Endothelial cell of umbilical vein (primary cell): ENCODE measurements at regions not wholly inside any gene's neighbourhood (a gene's known extent, or its start where the extent isn't known, plus 50 kb on each side); places are given as distances from the start of the nearest gene placed in this dataset.
"Not testable (repeated sequence)": the region's sequence is repeated elsewhere in the genome, so short reads cannot be mapped to it uniquely, and the experiment has no call there.

Source experiments
- BruUV-seq: library from RNA; stranded (reverse); fragments of 400-500 nt; replicated peaks from 2 replicates; lab custom pipeline; 2021; lab: Mats Ljungman, UMichigan
- CTCF ChIA-PET: fragments of 300-600, 350-600 bp; sonication (Branson Sonifier 250); formaldehyde crosslinking; loops from one replicate; lab custom pipeline; 2021; ENCODE audit warnings: antibody characterized with exemption, inconsistent platforms; lab: Charles Lee
- POLR2A ChIA-PET: fragments of 300-600, 350-600 bp; sonication (Branson Sonifier 250); formaldehyde crosslinking; loops from one replicate; lab custom pipeline; 2021; ENCODE audit warnings: antibody characterized with exemption, inconsistent platforms; lab: Charles Lee
- DNase-seq: peaks from one replicate; pipeline ENCODE4 v3.0.0-alpha.2; 2011; ENCODE audit warnings: low read depth, low spot score
- FAIRE-seq: peaks from 2 replicates; lab custom pipeline; 2011; peaks lifted over from hg19 to GRCh38; lab: Jason Lieb, UNC
- H2AFZ ChIP-seq: 2 replicates; pipeline ENCODE4 v1.6.0; 2012; ENCODE audit warnings: low read depth, low read length, control low read depth, inconsistent platforms
- H3K27ac ChIP-seq: 2 replicates; pipeline ENCODE4 v1.5.1; 2011; ENCODE audit warnings: low read depth, mild to moderate bottlenecking, control low read depth, low read length, moderate library complexity; ENCODE audit not compliant: insufficient read depth
- H3K27me3 ChIP-seq, 2 experiments: 2 replicates each; pipeline versions ENCODE4 v1.6.0 to v1.6.1; 2011; ENCODE audit warnings: low read length in 2 of 2, mixed read lengths in 1 of 2; ENCODE audit not compliant: control insufficient read depth in 2 of 2, insufficient read depth in 2 of 2
- H3K36me3 ChIP-seq, 2 experiments: 2 replicates in 1 of 2; 3 replicates in 1 of 2; pipeline ENCODE4 v1.5.1; 2011; ENCODE audit warnings: low read length in 2 of 2, mild to moderate bottlenecking in 1 of 2, moderate library complexity in 1 of 2; ENCODE audit not compliant: control insufficient read depth in 2 of 2, insufficient read depth in 2 of 2; ENCODE audit errors: extremely low read depth in 1 of 2
- H3K4me1 ChIP-seq: 3 replicates; pipeline ENCODE4 v1.5.1; 2011; ENCODE audit warnings: mild to moderate bottlenecking, low read length; ENCODE audit not compliant: control insufficient read depth, insufficient read depth; ENCODE audit errors: extremely low read depth
- H3K4me2 ChIP-seq: 2 replicates; pipeline ENCODE4 v1.6.1; 2011; ENCODE audit warnings: low read length, control low read depth, mixed read lengths; ENCODE audit not compliant: insufficient read depth
- H3K4me3 ChIP-seq, 3 experiments: fragments of 200-600 bp in 1 of 3; sonication (generic), shearing (Covaris generic) in 1 of 3; replicated peaks in 1 of 3; 2 replicates each; pipeline ENCODE4 v1.5.1; 2011 to 2016; ENCODE audit warnings: control low read depth in 3 of 3, low read length in 3 of 3, mild to moderate bottlenecking in 2 of 3, inconsistent platforms in 1 of 3, low read depth in 1 of 3, moderate library complexity in 1 of 3; ENCODE audit not compliant: insufficient read depth in 1 of 3
- H3K79me2 ChIP-seq: 2 replicates; pipeline ENCODE4 v1.6.0; 2012; ENCODE audit warnings: low read length, inconsistent platforms; ENCODE audit not compliant: control insufficient read depth, insufficient read depth
- H3K9ac ChIP-seq: replicated peaks from 2 replicates; pipeline ENCODE3; 2011; ENCODE audit warnings: low read length, control low read depth; ENCODE audit not compliant: insufficient read depth; ENCODE audit errors: extremely low read depth
- H3K9me1 ChIP-seq: replicated peaks from 3 replicates; pipeline ENCODE4 v1.6.0; 2011; ENCODE audit warnings: mild to moderate bottlenecking, low read length; ENCODE audit not compliant: control insufficient read depth, insufficient read depth; ENCODE audit errors: extremely low read depth
- H3K9me3 ChIP-seq: replicated peaks from 2 replicates; pipeline ENCODE4 v1.5.1; 2012; ENCODE audit warnings: low read length, inconsistent platforms; ENCODE audit not compliant: control insufficient read depth, insufficient read depth
- H4K20me1 ChIP-seq: replicated peaks from 2 replicates; pipeline ENCODE3; 2011; ENCODE audit warnings: mild to moderate bottlenecking, low read length; ENCODE audit not compliant: control insufficient read depth, insufficient read depth; ENCODE audit errors: extremely low read depth
- GATA2 ChIP-seq: IDR thresholded peaks from 2 replicates; pipeline ENCODE4 v1.7.0; 2011; ENCODE audit warnings: low read depth, mild to moderate bottlenecking, moderate library complexity, mixed read lengths, low read length; ENCODE audit not compliant: insufficient read length, insufficient read depth
- JUN ChIP-seq: IDR thresholded peaks from 2 replicates; pipeline ENCODE4 v1.6.1; 2011; ENCODE audit warnings: borderline replicate concordance, low read depth; ENCODE audit not compliant: insufficient read length, insufficient read depth
- MYC ChIP-seq: IDR thresholded peaks from one replicate; pipeline ENCODE4 v1.6.1; 2011; ENCODE audit warnings: mild to moderate bottlenecking, low read depth, low read length
- POLR2A ChIP-seq: IDR thresholded peaks from 2 replicates; pipeline ENCODE4 v1.6.1; 2012; ENCODE audit warnings: low read depth, mild to moderate bottlenecking, control low read depth, low read length
- POLR2AphosphoS5 ChIP-seq: IDR thresholded peaks from 2 replicates; pipeline ENCODE4 v1.6.1; 2012; ENCODE audit warnings: low read depth, mild to moderate bottlenecking, control low read depth, low read length, moderate library complexity; ENCODE audit not compliant: insufficient read depth
- dilution Hi-C: fragments of 300-500 bp; cut with MboI; formaldehyde crosslinking; loops from one replicate; pipeline ENCODE4 v1.15.0; 2019; ENCODE audit warnings: low sequenced_read_pairs; ENCODE audit not compliant: extremely low pct_ligation_motif_present
- intact Hi-C: fragments of 100-400 bp; cut with micrococcal nuclease; formaldehyde crosslinking; loops from one replicate; pipeline ENCODE4 v1.10.0; 2022
- TF ChIP-seq, protein P1 (sequence below), 2 donors: IDR thresholded peaks; 1 replicate in 1 of 2; 2 replicates in 1 of 2; pipeline ENCODE4 v1.5.1; 2011; ENCODE audit warnings: low read length in 2 of 2, mild to moderate bottlenecking in 2 of 2, moderate library complexity in 2 of 2, control low read depth in 1 of 2, inconsistent platforms in 1 of 2, low read depth in 1 of 2; ENCODE audit not compliant: insufficient read depth in 1 of 2; ENCODE audit errors: extremely low read depth in 1 of 2

DNA sequence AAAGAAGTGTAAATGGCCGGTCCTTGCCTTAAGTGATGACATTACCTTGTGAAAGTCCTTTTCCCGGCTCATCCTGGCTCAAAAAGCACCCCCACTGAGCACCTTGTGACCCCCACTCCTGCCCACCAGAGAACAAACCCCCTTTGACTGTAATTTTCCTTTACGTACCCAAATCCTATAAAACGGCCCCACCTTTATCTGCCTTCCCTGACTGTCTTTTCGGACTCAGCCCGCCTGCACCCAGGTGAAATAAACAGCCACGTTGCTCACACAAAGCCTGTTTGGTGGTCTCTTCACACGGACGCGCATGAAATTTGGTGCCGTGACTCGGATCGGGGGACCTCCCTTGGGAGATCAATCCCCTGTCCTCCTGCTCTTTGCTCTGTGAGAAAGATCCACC, 112.4 kb downstream of the NPY start:
- H3K4me1 ChIP-seq, DNase-seq, H4K20me1 ChIP-seq, H3K4me2 ChIP-seq, H3K27ac ChIP-seq, intact Hi-C loops, POLR2A ChIA-PET, CTCF ChIA-PET, H3K79me2 ChIP-seq, H3K9me1 ChIP-seq, H2AFZ ChIP-seq, H3K27me3 ChIP-seq, H3K9me3 ChIP-seq, dilution Hi-C loops, H3K9ac ChIP-seq, FAIRE-seq, BruUV-seq, H3K4me3 ChIP-seq, H3K36me3 ChIP-seq: not testable (repeated sequence)

DNA sequence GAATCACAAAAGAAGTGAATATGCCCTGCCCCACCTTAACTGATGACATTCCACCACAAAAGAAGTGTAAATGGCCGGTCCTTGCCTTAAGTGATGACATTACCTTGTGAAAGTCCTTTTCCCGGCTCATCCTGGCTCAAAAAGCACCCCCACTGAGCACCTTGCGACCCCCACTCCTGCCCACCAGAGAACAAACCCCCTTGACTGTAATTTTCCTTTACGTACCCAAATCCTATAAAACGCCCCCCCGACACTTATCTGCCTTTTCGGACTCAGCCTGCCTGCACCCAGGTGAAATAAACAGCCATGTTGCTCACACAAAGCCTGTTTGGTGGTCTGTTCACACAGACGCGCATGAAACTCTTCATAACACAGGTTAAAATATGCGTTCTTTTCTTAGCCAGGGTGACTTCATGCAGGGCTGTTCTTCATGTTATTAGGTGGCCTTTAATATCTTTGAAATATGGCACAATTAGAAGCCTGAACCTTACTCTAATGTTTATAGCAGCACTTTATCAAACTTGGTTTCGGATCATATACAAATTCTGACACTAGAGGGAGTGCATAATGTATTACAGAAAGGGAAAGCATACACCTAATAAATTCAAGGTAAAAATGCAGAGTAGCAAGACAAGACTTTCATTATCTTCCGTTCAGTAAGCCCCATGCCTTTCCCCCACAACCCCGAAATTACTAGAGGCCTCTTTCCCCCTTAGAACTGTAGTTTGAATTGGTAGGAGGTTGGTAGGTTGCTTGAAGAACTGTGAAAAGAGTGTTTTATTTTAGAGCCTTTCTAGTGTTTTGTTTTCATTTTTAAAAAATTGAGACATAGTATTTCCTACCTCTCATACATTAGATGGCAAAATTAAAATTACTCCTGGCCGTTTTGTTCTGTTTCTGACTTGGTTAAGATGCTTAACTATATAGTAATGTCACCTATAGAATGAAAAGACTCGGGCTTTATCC, 117.9 kb downstream of the NPY start:
- Histone ChIP-seq H3K27ac (no peak overlapping the region), H4K20me1 (no peaks in the 10 kb centered on the region), H3K27me3 (no peaks in the 10 kb centered on the region), H3K4me1 (no peaks in the 10 kb centered on the region), H3K4me2 (peak overlapping the region; percentile 51), H3K9me1 (no peaks in the 10 kb centered on the region), H2AFZ (peak overlapping the region; percentile 81), H3K79me2 (no peaks in the 10 kb centered on the region), H3K4me3 (no peak overlapping the region), H3K9me3 (no peaks in the 10 kb centered on the region), H3K36me3 (no peaks in the 10 kb centered on the region), H3K9ac (no peak overlapping the region)
- CTCF ChIA-PET = interaction anchor here (0.8 to 1.2 kb wide), 12 partner anchors 13 to 697 kb away, joined by 3 to 16 read pairs (median 4); no protein-coding TSS in a partner anchor
- POLR2A ChIA-PET = no interaction called here
- BruUV-seq = no TSS peak
- intact Hi-C loops = loop anchor here (1.0 to 5.0 kb wide), 4 partner anchors 175 to 696 kb away; no protein-coding TSS in a partner anchor
- peak; percentile 81 for FAIRE-seq
- dilution Hi-C loops = no loop called here
- TF ChIP-seq GATA2 (no peak), MYC (no peak), POLR2AphosphoS5 (no peak), POLR2A (no peak), JUN (no peak)
- TF ChIP-seq, protein P1, sequence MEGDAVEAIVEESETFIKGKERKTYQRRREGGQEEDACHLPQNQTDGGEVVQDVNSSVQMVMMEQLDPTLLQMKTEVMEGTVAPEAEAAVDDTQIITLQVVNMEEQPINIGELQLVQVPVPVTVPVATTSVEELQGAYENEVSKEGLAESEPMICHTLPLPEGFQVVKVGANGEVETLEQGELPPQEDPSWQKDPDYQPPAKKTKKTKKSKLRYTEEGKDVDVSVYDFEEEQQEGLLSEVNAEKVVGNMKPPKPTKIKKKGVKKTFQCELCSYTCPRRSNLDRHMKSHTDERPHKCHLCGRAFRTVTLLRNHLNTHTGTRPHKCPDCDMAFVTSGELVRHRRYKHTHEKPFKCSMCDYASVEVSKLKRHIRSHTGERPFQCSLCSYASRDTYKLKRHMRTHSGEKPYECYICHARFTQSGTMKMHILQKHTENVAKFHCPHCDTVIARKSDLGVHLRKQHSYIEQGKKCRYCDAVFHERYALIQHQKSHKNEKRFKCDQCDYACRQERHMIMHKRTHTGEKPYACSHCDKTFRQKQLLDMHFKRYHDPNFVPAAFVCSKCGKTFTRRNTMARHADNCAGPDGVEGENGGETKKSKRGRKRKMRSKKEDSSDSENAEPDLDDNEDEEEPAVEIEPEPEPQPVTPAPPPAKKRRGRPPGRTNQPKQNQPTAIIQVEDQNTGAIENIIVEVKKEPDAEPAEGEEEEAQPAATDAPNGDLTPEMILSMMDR (IDR thresholded peaks at IDR 0.05; ENCODE audit: extremely low read depth in 1 of 2, insufficient read depth in 1 of 2, low read depth in 1 of 2, low read length in 2 of 2) = peak; percentile 9 to 37
- DNase-seq = peak; percentile 51
